Gastroesophageal sphincter (tissue), 4 donors: ENCODE measurements at regions not wholly inside any gene's neighbourhood (a gene's known extent, or its start where the extent isn't known, plus 50 kb on each side); places are given as distances from the start of the nearest gene placed in this dataset.

Experiments
- ATAC-seq: fragments of 150-250 bp; one replicate; pipeline ENCODE4 v1.9.1; 2016; ENCODE audit warnings: mild to moderate bottlenecking, moderate library complexity
- H3K27ac ChIP-seq, 4 donors: fragments of 200-600 bp; sonication (generic) in 3 of 4; 1 replicate in 3 of 4; 2 replicates in 1 of 4; pipeline ENCODE4 v1.5.1; 2016 to 2019
- H3K27me3 ChIP-seq: fragments of 200-600 bp; sonication (generic); one replicate; pipeline ENCODE4 v1.5.1; 2019
- H3K36me3 ChIP-seq, 2 donors: fragments of 200-600 bp; sonication (generic); one replicate each; pipeline ENCODE4 v1.5.1; 2019; ENCODE audit warnings: control low read depth in 1 of 2
- H3K4me1 ChIP-seq, 3 donors: fragments of 200-600 bp; sonication (generic); 1 replicate in 2 of 3; 2 replicates in 1 of 3; pipeline ENCODE4 v1.5.1; 2016 to 2019; ENCODE audit warnings: control low read depth in 2 of 3
- H3K4me3 ChIP-seq, 2 donors: fragments of 200-600 bp; sonication (generic); one replicate each; pipeline ENCODE4 v1.5.1; 2019; ENCODE audit warnings: mild to moderate bottlenecking in 1 of 2, moderate library complexity in 1 of 2
- H3K9me3 ChIP-seq, 3 donors: fragments of 200-600 bp; sonication (generic); one replicate each; pipeline ENCODE4 v1.5.1; 2017 to 2019; ENCODE audit warnings: control low read depth in 2 of 3
- CTCF ChIP-seq, 4 experiments: fragments of 200-600 bp in 2 of 4; fragments of 450-650 bp in 2 of 4; sonication (generic) in 1 of 4; IDR thresholded peaks; one replicate each; pipeline ENCODE4 v1.5.1; 2017 to 2019; ENCODE audit warnings: antibody characterized with exemption in 4 of 4, mild to moderate bottlenecking in 2 of 4, moderate library complexity in 2 of 4
- EP300 ChIP-seq: sonication (generic); formaldehyde crosslinking; IDR thresholded peaks from one replicate; pipeline ENCODE4 v1.6.1; 2017; ENCODE audit warnings: antibody characterized with exemption, mild to moderate bottlenecking
- POLR2A ChIP-seq, 2 donors: fragments of 450-650 bp; IDR thresholded peaks; one replicate each; pipeline ENCODE4 v1.6.1; 2017; ENCODE audit warnings: antibody characterized with exemption in 2 of 2, mild to moderate bottlenecking in 2 of 2, moderate library complexity in 1 of 2
- POLR2AphosphoS5 ChIP-seq: sonication (generic); formaldehyde crosslinking; IDR thresholded peaks from one replicate; pipeline ENCODE4 v1.6.1; 2017; ENCODE audit warnings: antibody characterized with exemption
- WGBS, 2 donors: methylation state at CpG; one replicate each; pipeline ENCODE4 v1.1.5; 2018; ENCODE audit warnings: low coverage in 1 of 2; 5-methylcytosine and 5-hydroxymethylcytosine counted together

DNA sequence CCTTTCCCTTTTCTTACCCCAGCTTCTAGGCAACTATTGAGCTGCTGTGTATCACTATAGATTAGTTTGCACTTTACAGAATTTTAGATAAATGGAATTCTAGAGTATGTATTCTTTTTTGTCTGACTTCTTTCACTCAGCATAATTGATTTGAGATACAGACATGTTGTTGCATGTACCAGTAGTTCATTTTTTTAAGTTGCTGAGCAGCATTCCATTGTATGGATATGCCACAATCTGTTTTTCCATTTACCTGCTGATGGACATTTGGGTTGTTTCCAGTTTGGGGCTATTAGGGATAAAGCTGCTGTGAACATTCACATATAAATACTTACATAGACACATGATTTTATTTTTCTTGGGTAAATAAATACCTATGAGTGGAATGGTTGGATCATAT is 135.7 kb downstream of the IGF1 start:
- TF ChIP-seq CTCF (IDR thresholded peaks at IDR 0.05) = no peak
- no peak for TF ChIP-seq POLR2A (IDR thresholded peaks at IDR 0.05)
- no peak for TF ChIP-seq POLR2AphosphoS5
- no peak for TF ChIP-seq EP300
- Histone ChIP-seq H3K4me1 (no peaks in the 10 kb centered on the region), H3K4me3 (no peak overlapping the region), H3K27ac (no peak overlapping the region), H3K36me3 (no peaks in the 10 kb centered on the region), H3K27me3 (no peaks in the 10 kb centered on the region), H3K9me3 (no peaks in the 10 kb centered on the region)
- no peak for ATAC-seq

DNA sequence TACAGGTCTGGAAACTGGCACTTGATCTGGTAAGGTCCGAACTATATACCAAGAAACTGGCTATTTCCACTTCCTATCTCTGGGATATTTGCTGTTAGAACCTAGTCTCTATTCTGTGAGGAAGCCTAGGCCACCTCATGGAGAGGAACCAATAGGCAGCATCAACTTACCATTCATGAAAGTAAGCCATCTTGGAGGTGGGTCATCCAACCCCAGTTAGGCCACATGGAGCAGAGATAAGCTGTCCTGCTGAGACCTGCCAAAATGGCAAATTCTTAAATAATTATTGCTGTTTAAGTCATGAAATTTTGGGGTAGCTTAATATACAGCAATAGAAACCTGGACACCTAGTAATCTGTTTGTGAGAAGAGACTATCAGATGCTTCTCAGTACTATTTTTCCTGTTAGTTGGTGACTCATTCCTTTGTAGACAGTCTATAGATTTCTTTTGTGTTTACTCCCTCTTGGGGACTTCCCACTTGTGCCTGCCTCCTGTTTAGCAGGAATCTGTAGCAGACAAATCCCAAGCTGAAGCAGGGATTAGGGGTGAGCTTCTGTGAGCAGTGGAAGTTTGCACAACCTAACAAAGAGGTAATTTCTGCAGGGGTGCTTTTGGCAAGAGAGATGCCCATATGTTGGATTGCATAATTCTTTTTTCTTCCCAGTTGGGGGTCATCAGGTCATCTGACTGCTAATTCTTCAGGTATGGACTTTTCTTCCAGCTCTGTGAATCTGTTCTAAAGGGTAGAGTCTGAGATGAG is 136.8 kb downstream of the IGF1 start:
- no peak overlapping the region for H3K4me3 ChIP-seq
- no peak for TF ChIP-seq CTCF (IDR thresholded peaks at IDR 0.05)
- no peak for TF ChIP-seq POLR2AphosphoS5
- TF ChIP-seq POLR2A (IDR thresholded peaks at IDR 0.05) = no peak
- TF ChIP-seq EP300 = no peak
- 89 to 100% methylated on average over 1 of the region's 1 CpG for WGBS, 2 donors
- H3K27ac ChIP-seq = no peak overlapping the region
- no peaks in the 10 kb centered on the region for H3K4me1 ChIP-seq
- no peaks in the 10 kb centered on the region for H3K9me3 ChIP-seq
- ATAC-seq = no peak
- no peaks in the 10 kb centered on the region for H3K27me3 ChIP-seq
- H3K36me3 ChIP-seq = no peaks in the 10 kb centered on the region

GRCh38 chr12:102342281-102343006 is 137.9 kb downstream of the IGF1 start:
- no peak overlapping the region for H3K4me3 ChIP-seq
- no peaks in the 10 kb centered on the region for H3K27me3 ChIP-seq
- ATAC-seq = no peak
- TF ChIP-seq POLR2AphosphoS5 (no peak), EP300 (no peak), POLR2A (IDR thresholded peaks at IDR 0.05) (no peak), CTCF (IDR thresholded peaks at IDR 0.05) (no peak)
- H3K36me3 ChIP-seq = no peaks in the 10 kb centered on the region
- 77 to 81% methylated on average over 3 of the region's 3 CpGs for WGBS, 2 donors
- no peaks in the 10 kb centered on the region for H3K4me1 ChIP-seq
- H3K27ac ChIP-seq = no peak overlapping the region
- H3K9me3 ChIP-seq = no peaks in the 10 kb centered on the region

DNA sequence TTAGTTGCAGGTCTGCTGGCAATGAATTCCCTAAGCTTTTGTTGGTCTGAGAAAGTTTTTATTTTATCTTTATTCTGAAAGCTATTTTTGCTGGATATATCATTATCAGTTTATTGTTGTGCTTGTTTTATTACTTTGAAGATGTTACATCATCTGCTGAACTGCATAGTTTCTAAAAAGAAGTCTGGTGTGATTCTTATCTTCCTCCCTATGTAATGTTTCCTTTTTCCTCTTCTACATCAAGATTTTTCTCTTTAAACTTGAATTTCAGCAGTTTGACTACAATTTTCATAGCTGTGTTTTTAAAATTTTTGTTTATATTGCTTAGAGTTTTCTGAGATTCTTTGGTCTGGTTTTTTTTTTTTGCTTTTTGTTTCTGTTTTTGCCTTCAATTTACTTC is 137.1 kb upstream of the PMCH start:
- Histone ChIP-seq H3K4me1 (no peaks in the 10 kb centered on the region), H3K27me3 (no peaks in the 10 kb centered on the region), H3K9me3 (no peaks in the 10 kb centered on the region), H3K36me3 (no peaks in the 10 kb centered on the region), H3K27ac (no peak overlapping the region), H3K4me3 (no peak overlapping the region)
- no peak for TF ChIP-seq EP300
- TF ChIP-seq POLR2A (IDR thresholded peaks at IDR 0.05) = no peak
- no peak for TF ChIP-seq CTCF (IDR thresholded peaks at IDR 0.05)
- TF ChIP-seq POLR2AphosphoS5 = no peak
- no peak for ATAC-seq

DNA sequence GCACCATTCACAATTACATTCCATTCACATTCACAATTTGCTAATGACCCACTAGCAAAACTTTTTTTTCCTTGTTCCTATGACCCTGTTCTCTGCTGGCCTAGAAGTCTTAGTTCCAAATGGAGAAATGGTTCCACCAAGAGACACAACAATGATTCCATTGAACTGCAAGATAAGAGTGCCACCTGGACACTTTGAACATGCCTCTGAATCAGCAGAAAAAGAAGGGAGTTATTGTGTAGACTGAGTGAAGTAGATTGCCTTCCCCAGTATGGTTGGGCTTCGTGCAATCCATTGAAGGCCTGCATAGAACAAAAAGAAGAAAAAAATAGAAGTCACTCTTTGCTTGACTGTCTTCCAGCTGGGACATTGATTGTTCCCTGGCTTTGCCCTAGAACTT is 133.8 kb upstream of the PMCH start:
- ATAC-seq = no peak
- Histone ChIP-seq H3K36me3 (no peaks in the 10 kb centered on the region), H3K9me3 (no peaks in the 10 kb centered on the region), H3K4me1 (no peaks in the 10 kb centered on the region), H3K27ac (no peak overlapping the region), H3K27me3 (no peaks in the 10 kb centered on the region), H3K4me3 (no peak overlapping the region)
- 63 to 82% methylated on average over 1 of the region's 1 CpG for WGBS, 2 donors
- TF ChIP-seq EP300 (no peak), POLR2A (IDR thresholded peaks at IDR 0.05) (no peak), CTCF (IDR thresholded peaks at IDR 0.05) (no peak), POLR2AphosphoS5 (no peak)
